ENCODE measurements at regions not wholly inside any gene's neighbourhood (a gene's known extent, or its start where the extent isn't known, plus 50 kb on each side); places are given as distances from the start of the nearest gene placed in this dataset.

DNA sequence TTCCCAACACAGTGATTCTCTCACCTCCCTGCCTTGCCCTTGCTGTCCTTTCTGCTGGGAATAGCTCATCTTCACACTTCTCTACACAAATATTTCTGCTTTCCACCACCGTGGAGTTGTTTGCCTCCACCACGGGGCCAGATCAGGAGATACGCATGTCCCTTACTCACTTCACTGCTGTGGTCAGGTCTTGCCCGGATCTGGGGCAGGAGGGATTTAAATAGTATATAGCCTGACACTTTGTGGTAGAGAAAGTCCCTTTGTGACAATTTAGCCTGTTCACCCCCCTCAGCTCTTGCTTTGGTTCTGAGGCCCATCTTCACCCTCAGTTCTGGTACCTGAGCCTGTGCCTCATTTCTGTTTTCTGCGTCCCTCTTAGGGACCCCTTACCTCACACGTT, 92.6 kb upstream of the PREP start:
- DNase-seq (ENCODE audit: low read depth in 2 of 2), result no peak

GRCh38 chr6:105494688-105495087, 91.8 kb upstream of the PREP start:
- DNase-seq (ENCODE audit: low read depth in 2 of 2), result no peak

- no peak for DNase-seq (ENCODE audit: low read depth in 2 of 2)
Measured at GRCh38 chr6:105493736-105494135, 90.9 kb upstream of the PREP start.

GRCh38 chr6:105492706-105493673, 90.1 kb upstream of the PREP start:
- no peak for DNase-seq (ENCODE audit: low read depth in 2 of 2)

DNA sequence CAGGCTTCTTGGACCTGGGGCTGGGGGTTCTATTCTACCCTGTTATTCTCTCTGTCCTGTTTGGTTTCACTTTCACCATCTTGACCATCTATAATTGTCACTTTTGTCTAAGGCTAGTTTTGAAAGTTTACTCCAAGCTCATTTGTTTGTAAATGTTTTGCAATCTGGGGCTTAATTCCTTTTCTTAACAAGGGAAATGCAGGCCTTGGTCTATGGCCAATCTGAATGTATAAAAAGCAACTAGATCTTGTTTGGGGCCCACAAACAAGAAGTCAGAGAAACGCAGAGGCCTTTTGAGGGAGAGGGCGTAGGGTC, 86.3 kb upstream of the PREP start:
- no peak for DNase-seq (ENCODE audit: low read depth in 2 of 2)

DNA sequence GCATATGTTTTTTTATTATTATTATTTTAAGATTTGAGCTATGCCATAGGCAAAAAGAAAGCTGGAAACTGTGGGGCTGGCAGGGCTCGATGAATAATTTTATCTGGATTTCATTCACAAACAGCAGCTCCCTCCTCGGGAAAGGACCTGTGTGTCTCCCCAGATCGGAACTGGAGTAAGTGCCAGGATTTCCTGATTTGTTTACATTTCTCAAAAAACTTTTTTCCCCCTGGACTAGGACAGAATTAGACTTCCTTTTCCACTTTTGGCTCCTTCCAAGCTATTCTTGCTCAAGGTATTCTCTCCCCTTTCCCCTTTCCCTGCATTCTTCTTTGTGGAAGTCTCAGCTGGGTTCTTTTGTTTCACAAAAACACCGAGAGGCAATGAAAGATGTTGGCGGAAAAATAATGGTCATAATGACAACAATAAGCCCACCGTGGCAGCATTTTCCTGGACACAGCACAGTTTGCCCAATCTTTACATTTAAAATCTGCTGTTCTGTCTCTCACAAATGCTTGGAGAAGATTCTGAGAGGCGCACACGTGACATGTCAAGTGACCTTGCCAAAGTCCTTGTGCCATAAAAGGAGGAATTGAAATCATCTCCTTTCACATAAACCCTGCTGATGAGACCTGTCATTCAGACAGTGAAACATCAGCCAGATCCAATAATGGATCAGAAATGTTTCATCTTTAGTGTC, 85.8 kb upstream of the PREP start:
- no peak for DNase-seq (ENCODE audit: low read depth in 2 of 2)

GRCh38 chr6:105487040-105487790, 84.3 kb upstream of the PREP start:
- DNase-seq (ENCODE audit: low read depth in 2 of 2), result no peak

DNA sequence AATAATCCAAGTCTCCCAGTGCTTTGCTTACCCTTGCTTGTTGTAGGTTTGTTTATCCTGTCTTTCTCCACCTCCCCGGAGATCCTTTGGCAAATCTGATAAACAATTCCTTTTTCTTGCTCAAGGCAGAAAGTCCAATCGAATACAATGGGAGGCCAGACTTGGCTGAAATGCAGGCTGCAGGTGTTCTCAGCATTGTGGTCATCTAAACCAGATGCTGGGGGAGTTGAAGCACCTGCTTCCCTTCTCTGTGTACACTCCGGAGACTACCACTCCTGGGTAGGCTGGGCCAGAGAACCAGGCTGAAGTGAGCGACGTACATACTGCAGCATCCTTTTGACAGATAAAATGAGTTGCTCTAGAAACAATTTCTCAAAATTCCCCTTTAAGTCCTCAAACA, 82.6 kb upstream of the PREP start:
- no peak for DNase-seq (ENCODE audit: low read depth in 2 of 2)

GRCh38 chr6:105484238-105485161, 81.6 kb upstream of the PREP start:
- peak in 1 of 2 experiments; percentile 32 for DNase-seq (ENCODE audit: low read depth in 2 of 2)

GRCh38 chr6:105483492-105483891, 80.6 kb upstream of the PREP start:
- DNase-seq (ENCODE audit: low read depth in 2 of 2), result no peak

DNA sequence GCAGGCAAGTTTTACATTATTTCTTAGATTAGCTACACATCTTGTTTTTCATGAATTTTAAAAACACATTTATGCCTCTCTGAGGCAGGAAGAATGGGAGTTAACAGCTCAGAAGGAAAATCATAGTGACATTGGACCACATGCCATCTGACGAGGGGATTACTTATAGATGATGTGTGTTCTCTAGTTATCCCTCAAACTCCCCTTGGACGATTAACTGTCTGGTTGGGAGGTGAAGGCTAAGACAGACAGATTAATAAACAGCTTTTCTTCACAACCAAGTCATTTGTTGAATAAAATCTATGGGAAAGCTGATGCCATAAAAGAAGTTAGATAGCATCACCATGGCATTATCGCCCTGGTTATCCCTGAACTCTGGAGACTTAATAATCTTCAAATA, 80.0 kb upstream of the PREP start:
- DNase-seq (ENCODE audit: low read depth in 2 of 2), result no peak

- peak; percentile 62 to 73 for DNase-seq (ENCODE audit: low read depth in 2 of 2)
Measured at GRCh38 chr6:105482227-105482844, 79.5 kb upstream of the PREP start.

DNA sequence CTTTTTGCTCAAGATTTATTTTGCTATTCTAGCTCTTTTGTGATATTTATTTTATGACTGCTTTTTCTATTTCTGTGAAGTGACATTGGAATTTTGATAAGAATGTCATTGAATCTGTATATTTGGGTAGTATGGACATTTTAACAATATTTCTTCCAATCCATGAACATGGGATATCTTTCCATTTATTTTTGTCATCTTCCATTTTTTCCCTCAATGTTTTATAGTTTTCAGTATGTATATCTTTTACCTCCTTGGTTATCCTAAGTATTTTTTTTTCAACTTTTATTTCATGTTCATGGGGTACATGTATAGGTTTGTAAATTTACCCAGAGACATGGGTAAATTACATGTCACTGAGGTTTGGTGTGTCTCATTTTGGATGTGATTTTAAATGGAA, 74.1 kb upstream of the PREP start:
- no peak for DNase-seq (ENCODE audit: low read depth in 2 of 2)

DNA sequence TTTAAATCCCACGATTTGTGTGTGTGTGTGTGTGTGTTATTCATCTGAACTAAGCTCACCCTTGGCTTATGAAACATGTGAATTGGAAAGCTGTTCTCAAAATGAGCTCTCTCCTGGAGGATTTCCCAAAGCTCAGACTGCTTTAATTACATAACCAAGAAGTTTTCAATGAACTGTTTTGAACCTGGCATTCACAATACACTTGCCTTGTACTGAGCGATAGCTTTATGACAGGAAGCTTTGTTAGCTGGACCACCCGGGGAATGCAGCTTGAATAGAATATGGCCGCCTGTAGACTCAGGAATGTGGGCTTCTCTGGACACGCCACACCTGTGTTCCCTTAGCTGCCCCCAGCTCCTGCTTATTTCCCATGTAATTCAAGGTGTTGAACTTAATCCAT, 71.4 kb upstream of the PREP start:
- DNase-seq (ENCODE audit: low read depth in 2 of 2), result peak in 1 of 2 experiments; percentile 24

DNA sequence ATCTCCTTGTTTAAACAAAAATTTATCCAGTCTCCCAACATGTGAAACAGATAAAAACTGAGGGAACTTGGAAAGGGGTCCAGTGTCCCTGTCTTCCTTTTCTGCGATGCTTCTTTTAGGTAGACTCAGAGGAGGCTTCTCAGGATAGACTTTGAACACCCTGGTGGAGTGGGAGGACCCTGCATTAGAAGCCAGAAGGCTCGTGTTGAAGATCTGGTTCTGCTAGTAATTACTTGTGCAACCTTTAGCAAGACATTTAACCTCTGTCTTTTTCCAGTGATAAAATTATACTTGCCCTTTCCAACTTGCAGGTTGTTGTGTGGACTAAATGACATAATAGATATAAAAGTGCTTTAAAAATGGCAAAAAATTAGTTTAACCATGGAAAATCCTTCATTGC, 67.1 kb upstream of the PREP start:
- no peak for DNase-seq (ENCODE audit: low read depth in 2 of 2)

GRCh38 chr6:105468850-105469249, 66.0 kb upstream of the PREP start:
- no peak for DNase-seq (ENCODE audit: low read depth in 2 of 2)

DNA sequence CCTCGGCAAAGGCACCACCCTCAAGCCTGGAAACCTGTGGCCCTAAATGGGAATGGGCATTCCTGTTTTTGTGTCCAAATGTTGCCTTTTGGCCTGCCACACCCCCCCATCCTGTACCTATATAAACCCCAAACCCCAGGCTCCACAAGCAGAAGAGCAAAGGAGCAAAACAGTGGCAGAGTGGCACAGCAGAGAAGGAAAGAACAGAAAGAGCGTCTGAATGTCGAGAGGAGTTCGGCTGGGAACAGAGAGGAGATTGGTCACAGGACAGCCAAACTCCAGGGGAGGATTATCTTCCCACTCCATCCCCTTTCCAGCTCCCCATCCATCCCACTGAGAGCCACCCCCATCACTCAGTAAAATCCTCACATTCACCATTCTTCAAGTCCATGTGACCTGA, 58.0 kb upstream of the PREP start:
- no peak for DNase-seq (ENCODE audit: low read depth in 2 of 2)

DNA sequence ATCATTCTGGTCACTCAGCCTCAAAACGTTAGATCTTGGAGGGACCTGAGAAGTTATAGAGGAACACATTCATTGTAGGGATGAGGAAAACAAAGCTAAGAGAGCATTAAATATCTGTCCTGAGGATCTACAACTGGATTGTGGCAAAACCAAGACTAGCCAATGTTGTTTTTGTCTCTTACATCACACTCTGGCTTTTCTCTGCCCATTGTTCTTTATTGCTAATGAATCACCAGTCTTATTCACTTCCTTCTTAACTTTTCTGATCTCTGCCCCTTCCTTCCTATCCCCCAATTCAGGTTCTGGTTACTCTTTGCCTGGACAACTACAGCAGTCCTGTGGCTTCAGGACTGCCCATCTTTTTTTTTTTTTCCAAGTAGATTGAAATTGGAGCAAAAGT, 57.0 kb upstream of the PREP start:
- no peak for DNase-seq (ENCODE audit: low read depth in 2 of 2)

DNA sequence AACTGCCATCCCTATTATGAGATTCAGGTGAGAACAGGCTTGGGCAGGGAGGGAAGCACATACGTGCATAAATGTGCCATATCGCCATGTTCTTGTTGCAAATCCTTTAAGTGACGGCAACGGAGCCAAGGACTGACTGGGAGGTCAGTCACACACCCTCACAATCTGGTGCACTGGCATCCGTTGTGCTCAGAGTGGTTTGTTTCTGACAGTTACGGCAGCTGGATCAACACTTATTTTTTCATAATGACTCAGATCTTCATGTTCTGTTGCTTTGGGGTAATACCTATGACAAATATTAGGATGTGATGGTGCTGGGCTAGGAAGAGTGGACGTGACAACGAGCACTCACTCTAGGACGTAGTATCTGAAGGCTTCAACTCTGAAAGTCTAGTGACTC, 56.2 kb upstream of the PREP start:
- no peak for DNase-seq (ENCODE audit: low read depth in 2 of 2)

DNA sequence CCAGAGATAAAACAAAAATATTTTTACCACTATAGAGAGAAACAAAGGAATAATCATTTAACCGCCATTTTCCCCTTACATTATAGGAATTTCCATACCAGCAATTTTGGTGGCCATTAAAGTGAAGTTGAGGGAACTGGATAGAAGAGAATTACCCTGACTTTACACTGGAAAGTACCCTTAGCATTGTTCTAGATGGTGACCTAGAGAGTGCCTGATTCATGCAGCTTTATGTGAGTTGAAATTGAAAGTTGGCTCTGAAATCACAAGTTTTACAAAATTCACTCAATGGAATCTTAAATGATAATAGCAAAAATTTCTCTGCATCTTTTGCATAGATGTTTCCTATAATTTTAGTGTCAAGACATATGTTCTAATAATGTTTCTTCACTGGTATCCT, 55.7 kb upstream of the PREP start:
- no peak for DNase-seq (ENCODE audit: low read depth in 2 of 2)

GRCh38 chr6:105458084-105458483, 55.2 kb upstream of the PREP start:
- no peak for DNase-seq (ENCODE audit: low read depth in 2 of 2)
